ENCODE measurements at regions not wholly inside any gene's neighbourhood (a gene's known extent, or its start where the extent isn't known, plus 50 kb on each side); places are given as distances from the start of the nearest gene placed in this dataset.
"Not testable (repeated sequence)": the region's sequence is repeated elsewhere in the genome, so short reads cannot be mapped to it uniquely, and the experiment has no call there.

GRCh38 chr4:174009686-174010451, 273.6 kb downstream of the FBXO8 start:
- no peak for DNase-seq

- DNase-seq: no peak
Measured at GRCh38 chr4:174005422-174005821, 278.0 kb downstream of the FBXO8 start.

- no peak for DNase-seq
Measured at GRCh38 chr4:173998471-173999144, 284.9 kb downstream of the FBXO8 start.

GRCh38 chr4:173995779-173996178, 287.7 kb downstream of the FBXO8 start:
- DNase-seq: not testable (repeated sequence)

GRCh38 chr4:173991814-173992213, 291.7 kb downstream of the FBXO8 start:
- DNase-seq: no peak

- no peak for DNase-seq
Measured at GRCh38 chr4:173991316-173991715, 292.2 kb downstream of the FBXO8 start.

- DNase-seq: no peak
Measured at GRCh38 chr4:173990869-173991210, 292.6 kb downstream of the FBXO8 start.

- DNase-seq: no peak
Measured at GRCh38 chr4:173990126-173990868, 293.2 kb downstream of the FBXO8 start.

GRCh38 chr4:173963523-173963922, 319.9 kb downstream of the FBXO8 start:
- not testable (repeated sequence) for DNase-seq

GRCh38 chr4:173960398-173960797, 323.1 kb downstream of the FBXO8 start:
- no peak for DNase-seq

- no peak for DNase-seq
Measured at GRCh38 chr4:173958445-173958844, 325.0 kb downstream of the FBXO8 start.

GRCh38 chr4:173943547-173943946, 339.9 kb downstream of the FBXO8 start:
- DNase-seq: no peak

GRCh38 chr4:173940146-173940545, 343.3 kb downstream of the FBXO8 start:
- DNase-seq: no peak

- DNase-seq: no peak
Measured at GRCh38 chr4:173937631-173938270, 345.7 kb downstream of the FBXO8 start.

- DNase-seq: no peak
Measured at GRCh38 chr4:173936861-173937260, 346.6 kb downstream of the FBXO8 start.

- DNase-seq: no peak
Measured at GRCh38 chr4:173935622-173936405, 347.7 kb downstream of the FBXO8 start.

- no peak for DNase-seq
Measured at GRCh38 chr4:173934933-173935620, 348.4 kb downstream of the FBXO8 start.

GRCh38 chr4:173934201-173934600, 349.3 kb downstream of the FBXO8 start:
- no peak for DNase-seq

- DNase-seq: no peak
Measured at GRCh38 chr4:173932701-173933100, 350.8 kb downstream of the FBXO8 start.

GRCh38 chr4:173930329-173930967, 353.0 kb downstream of the FBXO8 start:
- DNase-seq: no peak

GRCh38 chr4:173929921-173930320, 353.5 kb downstream of the FBXO8 start:
- no peak for DNase-seq

All from T-helper 1 cell (primary cell).